GM19023 (cell line): ENCODE measurements at regions not wholly inside any gene's neighbourhood (a gene's known extent, or its start where the extent isn't known, plus 50 kb on each side); places are given as distances from the start of the nearest gene placed in this dataset.

Source experiments
- ATAC-seq: cut with Tn5 transposase; IDR thresholded peaks from one replicate; pipeline ENCODE4 v1.9.1; 2021; ENCODE audit warnings: mild to moderate bottlenecking, moderate library complexity; ENCODE audit not compliant: unreplicated experiment

DNA sequence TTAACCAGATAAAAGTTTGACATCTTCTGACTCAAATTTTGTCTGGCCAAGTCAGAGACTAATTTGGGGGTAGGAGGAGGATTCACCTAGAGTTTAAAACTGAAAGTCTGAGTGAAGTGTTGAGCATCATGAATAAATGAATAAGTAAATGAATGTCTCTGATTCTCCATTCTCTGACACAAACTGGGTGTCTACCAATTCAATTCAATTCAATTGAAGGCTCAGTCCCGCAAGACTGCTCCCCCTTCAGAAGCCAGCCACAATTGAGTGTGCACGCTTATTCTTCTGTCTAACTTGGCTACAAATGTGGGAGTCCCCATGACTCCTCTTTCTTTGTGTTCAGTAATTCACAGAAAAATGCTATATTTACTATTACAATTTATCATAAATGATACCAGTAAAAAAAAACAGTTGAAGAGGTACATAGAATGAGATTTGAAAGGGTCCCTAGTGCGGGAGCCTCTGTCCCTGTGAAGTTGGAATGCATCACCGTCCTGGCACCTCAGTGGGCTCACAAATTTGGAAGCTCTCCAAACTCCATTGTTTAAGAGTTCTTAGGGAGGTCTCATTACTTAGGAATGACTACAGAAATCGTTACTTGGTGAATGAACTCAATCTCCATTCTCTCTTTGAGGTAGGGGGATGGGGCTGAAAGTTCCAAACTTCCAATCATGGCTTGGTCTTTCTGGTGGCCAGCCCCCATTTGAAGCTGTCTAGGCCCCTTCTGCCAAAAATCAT lies 243.7 kb upstream of the PHYHIPL start:
- no peak for ATAC-seq

DNA sequence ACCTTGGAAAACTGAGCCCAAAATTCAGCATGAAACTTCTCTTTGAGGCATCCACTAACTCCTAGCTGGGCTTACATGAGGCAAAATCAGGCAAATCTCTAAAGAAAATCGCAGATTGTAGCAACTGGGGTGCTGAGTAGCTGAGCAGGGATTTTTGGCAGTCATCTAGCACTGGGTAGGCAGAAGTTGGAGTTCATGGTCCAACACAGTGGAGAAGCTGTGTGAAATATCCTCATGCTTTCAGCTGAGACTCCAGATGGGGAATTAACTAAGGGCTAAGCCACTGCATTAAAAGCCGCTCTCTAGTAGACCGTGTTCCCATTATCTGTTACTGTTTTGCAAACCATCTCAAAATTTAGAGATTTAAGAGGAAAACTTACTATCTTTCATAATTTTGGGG lies 240.1 kb upstream of the PHYHIPL start:
- no peak for ATAC-seq

DNA sequence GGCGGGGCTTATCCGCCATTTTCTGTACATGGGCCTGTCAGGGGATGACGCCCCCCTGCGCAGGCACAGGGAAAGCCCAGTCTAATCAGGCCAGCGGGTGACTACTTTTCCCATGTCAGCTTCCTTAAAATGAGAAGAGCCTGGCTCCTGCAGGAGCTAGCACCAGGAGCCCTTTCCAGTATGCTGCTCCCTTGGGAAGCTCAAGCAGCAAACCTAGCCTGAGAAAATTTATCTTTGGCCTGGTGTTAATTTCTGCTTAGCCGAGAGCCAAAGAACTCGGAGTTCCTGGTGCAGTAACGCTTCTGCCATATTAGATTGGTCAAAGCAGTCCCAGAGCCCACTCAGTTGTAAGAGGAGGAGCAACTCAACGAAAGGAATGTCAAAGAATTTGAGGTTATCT lies 239.0 kb upstream of the PHYHIPL start:
- ATAC-seq: no peak

DNA sequence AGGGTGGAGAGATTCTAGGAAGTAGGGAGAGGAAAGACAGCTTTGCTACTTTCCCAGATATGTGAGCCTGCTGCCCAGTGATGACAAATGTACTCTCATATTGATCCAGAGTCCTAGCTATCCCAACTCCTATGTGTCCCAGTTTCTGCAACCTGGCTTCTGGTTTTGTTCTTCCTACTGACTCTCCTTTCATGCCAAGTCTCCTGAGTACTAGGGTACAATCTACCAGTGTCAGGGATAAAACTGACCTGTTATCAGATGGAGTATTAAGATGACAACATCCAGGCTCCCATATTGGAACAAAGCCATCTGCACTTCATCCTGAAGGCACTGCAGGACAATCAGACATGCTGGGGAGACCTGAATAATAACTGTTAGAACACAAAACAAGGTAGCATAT lies 233.7 kb upstream of the PHYHIPL start:
- ATAC-seq: no peak

DNA sequence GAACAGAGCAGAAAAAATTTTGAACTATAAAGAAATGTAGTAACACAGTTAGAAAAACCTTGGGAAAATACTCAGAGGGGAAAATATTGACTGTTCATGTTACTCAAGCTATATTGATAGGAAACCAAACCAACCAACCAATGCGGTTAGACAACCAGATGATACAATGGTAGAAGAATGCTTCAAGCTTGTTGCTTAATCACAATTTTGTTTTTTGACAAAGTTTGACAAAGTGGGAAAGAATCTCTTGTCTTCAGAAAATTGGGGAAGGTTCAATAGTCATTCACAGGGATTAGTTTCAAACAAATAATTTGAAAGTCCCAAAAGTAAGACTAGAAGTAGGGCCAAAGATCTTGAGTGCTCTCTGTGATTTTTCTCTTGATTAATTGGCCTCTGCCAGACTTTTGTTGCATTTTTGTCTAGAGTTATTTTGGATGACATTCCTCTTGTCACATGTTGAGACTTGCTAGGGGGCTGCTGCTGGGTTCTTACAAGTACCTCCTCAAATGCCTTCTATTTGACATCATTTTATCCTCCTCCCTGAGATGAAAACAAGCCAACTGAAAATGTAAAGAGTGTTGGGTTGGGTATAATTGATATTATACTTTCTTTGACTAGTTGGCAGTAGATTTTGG lies 233.1 kb upstream of the PHYHIPL start:
- no peak for ATAC-seq

DNA sequence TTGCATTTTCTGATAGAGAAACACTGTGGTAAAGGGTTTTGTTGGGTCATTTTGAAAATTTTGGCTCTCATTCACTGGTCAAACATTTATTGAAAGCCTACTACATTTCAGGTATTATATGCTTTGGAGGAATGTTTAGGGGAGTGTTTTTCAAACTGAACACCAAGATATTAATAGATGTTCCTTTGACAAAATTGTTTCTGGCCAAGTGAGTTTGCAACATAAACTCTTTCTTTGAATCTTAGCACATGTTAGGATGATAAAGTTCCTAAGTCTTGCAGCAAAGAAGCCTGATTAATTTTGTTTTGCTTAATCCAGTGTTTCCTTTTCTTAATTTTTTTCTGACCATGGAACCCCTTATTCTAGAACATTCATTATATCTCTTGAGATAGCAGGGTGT lies 232.5 kb upstream of the PHYHIPL start:
- no peak for ATAC-seq

DNA sequence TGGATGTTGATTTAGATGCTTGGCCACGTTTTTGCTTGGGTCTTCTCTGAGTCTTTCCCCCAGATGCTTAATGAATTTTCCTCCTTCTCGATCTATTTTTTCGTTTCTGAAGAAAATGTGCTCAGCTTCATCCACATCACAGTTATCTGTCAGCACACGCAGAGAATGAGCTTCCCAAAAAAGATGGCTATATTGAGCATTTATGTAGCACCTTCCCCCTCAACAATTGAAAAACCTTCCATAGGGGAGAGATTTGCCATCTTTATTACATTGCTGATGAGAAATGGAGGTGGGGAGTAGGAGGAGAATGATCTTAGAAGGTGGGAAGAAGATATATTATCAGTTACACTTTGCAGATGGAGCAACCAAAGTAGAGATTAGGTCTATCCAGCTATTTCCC lies 228.1 kb upstream of the PHYHIPL start:
- ATAC-seq: no peak

DNA sequence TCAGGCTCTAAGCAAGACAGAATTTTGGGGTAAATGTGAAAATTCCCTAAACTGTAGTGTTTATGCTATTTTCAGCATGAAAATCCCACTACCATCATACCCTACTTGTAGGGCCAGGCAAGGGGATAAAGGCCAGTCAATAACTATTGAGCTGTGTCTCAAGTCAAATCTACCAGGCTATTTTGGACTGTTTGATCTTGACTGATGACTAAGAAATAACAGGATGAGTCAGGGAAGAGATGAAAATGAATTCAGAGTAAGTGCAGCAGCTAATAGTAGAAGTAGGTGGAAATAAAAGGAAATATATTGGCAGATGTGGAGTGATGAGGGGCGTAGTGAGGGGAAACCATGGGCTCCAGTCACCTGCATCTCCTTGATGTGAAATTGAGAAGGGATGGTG lies 225.8 kb upstream of the PHYHIPL start:
- no peak for ATAC-seq

DNA sequence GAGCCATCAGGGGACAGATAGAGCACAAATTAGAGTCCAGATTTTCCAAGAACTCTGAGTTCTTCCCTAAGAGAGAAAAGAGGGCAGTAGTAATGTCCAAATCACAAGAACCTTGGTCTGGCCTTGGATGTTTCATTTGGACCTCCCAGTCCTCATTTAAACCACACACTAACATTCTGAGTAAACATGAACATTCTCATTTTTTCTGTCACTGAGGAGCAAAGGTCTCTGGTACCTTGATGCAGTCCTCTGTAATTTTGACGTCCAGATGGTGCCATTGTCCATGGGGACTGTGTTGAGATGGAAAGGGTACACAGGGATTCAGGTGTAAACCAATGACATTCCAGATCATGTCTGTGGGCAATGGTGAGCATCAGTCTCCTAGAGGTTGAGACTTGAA lies 225.4 kb upstream of the PHYHIPL start:
- ATAC-seq: no peak

DNA sequence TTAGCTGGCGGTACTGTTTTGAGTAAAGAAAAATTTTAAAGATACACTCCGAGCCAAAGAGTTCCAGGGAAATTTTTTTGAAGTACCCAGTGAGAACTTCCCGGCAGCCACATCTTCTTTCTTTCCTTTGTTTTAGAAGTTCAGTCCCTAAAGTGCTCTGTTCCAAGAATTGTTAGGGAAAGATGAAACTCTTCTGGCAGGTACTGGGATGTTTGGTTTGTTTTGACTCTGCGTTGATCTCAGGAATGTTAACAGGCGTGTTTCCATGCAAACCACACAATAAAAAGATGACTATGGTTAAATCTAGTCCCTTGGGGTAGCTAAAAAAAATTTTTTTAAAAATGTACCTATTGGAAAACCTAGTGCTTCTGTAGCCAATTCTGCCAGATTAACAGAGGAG lies 224.7 kb upstream of the PHYHIPL start:
- no peak for ATAC-seq

DNA sequence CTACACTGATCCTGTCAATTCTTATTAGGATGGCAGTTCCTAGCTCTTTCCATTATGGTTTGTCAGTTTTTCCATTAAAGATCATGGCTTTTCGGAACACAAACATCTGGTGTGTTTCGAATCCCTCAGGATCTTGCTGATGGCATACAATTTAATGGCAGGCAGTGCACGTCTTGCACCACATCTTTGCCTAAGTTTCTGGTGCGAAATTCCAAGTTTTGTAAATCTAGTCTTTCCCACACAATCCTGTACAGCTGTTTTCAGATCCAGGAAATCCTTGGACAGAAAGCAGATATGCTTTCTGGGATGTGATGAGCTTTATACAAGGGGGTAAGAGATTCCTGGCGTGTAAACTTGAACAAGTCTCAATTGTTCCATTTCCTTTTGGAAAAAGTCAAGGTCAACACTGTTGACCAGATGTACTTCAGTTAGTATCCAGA lies 224.3 kb upstream of the PHYHIPL start:
- no peak for ATAC-seq

DNA sequence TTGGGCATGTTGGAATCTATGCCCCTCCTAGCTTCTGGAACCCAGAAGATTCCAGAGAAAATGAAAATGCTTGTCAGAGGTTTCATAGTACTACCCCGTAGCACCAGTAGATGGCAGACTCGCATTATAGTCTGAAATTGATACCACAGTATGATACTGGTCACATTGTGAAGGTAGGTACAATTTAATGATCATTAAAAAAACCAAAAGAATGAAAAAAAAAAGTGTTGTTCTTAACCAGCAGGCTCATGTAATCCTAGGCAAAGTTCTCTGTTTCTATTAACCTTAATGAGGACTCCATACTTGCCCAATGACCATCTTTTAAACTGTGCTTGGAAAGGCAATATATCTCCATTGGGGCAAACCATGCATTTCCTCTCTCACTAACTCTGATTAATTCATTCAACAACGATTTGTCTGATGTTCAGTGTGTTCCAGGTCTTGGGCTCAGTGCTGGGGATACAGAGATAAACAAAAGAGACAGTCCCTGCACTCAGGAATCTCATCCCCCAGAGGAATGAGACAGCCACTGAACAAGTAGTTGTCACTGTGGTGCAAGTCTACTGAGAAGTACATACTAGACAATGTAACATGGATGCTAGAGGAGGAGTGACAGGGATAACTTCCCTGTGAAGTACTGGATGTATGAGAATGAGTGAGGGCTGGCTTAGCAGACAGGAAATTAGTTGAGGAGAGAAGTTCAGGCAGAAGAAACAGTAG lies 223.5 kb upstream of the PHYHIPL start:
- peak; percentile 82 for ATAC-seq

DNA sequence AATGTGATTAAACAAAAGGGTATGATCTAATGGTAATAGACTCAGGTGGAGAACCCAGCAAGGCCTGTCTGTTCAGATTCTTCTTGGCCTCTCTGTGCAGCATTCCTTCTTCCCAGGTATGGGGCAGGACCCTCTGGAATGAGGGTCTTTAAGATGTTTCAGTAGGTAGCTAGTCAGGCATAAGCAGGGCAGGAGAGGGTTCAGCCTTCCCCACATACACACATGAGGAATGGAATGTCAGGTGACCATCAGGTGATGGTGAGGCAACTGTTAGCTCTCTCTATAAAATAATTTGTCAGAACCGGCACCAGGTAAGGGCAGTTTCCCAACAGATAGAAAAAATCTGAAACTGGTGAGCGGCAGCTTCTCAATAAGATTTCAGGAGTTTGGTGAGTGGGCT lies 222.3 kb upstream of the PHYHIPL start:
- ATAC-seq: no peak

DNA sequence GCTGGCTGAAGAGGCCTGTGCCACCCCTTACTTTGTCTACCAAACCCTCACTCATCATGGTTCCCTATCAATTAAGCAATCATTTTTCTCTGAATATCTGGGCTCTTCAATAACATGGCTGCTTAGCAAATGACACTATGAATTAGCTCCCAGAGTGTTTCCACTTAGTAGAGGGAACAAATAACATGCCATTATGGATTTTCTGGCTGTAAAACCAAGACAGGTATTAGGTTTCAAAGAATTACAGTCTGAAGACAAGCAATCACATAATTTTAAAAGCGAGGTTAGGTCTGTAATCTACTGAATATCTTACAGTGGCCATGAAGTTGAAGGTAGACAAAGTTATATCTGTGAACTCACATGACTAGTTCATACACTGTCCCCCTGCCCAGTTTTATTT lies 220.8 kb upstream of the PHYHIPL start:
- no peak for ATAC-seq

DNA sequence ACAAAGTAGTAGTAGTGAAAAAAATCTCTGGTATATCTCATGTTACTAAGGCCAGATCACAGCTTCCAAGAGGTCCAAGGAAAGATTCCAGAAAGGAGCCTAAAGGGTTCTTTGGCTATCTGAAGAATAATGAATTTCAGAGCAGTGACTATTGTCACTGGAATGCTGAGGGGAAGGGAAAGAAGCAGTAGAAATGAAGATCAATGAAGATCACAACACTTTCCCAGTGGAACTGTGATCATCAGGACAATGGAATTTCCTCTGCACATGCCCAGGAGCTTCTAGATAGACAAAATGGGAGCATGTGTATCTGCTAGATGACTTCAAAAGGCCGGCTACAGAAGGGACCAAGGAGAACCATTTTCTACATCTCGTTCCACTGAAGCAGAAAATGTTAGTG lies 219.5 kb upstream of the PHYHIPL start:
- no peak for ATAC-seq

DNA sequence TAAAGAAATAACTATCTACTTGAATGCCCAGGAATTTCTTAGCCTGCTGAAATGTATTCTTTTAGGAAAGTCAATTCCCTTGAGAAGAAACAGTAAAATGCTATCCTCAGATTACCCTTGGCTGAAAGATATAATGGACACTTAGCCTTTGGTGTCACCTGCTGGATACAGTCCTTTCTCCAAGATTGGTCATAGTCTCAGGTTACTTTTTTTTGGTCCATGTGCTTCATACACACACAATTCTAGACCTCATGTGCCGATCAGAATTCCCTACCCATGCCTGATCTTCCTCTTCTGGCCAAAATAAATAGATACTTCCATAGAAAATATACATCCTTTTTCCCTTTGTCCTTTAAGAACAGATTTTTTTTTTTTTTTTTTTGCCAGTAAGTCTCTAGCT lies 218.9 kb upstream of the PHYHIPL start:
- ATAC-seq: no peak

DNA sequence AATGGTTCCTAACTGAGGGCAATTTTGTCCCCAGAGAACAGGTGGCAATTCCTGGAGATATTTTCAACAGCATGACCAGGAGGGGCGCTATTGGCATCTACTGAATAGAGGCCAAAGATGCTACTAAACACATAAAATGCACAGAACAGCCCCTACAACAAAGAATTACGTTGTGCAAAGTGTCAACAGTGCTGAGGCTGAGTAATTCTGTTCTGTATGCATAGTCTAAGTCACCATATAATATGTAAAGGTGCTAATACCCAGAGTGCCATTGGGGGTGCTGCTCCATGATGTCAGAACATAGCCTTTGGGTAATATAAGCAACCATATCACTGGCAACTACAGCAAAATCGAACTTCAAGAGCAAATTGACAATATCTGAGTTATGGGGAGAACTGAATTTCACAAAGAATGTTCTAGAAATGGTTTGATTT lies 213.3 kb upstream of the PHYHIPL start:
- ATAC-seq: no peak

DNA sequence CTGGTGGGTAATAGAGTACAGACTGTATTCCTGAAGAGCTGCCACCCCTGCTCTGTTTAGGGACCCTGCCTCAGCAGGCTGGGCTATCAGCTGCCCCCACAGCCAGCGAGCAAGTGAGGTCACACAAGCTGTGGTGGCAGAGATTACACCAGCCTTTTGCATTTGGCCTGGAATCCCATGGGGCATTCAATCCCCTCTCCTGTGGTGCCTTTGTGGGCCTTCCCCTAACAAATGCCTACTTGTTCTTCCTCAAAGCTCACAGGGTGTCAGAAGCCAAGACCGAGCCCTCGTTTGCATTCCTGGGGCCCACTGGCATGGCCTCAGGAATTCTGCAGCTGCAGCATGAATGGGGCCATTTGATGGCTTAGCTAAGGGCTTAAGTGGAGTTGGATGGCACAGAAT lies 212.7 kb upstream of the PHYHIPL start:
- no peak for ATAC-seq

DNA sequence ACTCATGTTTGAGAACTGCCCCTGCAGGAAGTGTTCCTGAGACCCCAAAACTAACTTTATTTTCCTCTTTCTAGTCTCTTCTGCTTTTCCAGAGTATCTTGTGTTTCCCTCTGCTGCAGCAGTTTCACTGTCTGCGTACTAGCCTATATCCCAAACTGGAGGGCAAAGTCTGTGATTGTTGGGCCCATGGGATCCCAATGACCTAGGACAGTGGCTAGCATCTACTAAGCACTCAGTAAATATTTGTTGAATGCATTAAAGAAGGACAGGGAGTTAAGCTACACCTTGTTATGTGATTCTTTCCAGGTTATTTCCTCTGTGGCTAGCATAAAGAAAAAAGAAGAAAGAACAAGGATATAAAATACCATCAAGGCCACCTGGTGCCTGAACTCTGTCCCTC lies 210.6 kb upstream of the PHYHIPL start:
- no peak for ATAC-seq

DNA sequence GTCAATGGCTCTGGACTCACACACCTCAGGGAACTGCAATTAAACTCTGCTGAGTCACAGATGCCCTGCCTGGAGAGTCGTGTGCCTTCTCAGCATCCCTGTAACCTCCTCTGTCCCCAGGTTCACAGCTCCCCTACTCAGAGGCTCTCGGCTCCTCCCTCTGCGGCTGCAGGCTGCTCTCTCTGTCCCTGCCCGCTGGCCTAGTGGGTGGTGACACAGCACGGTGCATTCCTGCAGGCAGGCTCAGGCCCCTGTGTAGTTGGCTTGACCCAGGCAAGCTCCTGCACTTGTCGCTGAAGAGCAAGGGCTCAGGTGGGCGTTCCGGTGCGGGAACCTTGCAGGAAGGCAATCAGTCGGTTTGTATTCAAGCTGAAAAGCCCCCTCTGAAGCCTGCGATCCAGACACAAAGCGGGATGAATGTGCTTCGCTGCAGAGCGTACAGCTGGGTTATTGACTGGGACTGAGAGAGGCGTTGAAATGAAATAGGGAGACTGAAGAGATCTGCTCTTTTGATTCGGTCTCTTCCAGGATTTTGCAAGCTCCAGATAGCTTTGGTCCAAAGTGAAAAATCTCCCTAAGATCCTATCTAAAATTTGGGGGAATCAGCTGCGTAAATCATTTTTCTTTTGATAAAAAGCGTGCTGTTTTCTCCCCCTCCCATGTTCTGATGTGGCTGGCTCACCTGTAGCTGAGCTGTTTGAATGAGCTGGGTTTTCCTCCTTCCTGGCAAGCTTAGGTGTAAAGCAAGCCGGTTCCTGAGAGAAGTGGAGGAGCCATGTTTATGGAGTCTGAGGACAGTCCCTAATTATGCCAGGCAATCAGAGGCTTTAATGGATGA lies 208.7 kb upstream of the PHYHIPL start:
- ATAC-seq: peak; percentile 79

DNA sequence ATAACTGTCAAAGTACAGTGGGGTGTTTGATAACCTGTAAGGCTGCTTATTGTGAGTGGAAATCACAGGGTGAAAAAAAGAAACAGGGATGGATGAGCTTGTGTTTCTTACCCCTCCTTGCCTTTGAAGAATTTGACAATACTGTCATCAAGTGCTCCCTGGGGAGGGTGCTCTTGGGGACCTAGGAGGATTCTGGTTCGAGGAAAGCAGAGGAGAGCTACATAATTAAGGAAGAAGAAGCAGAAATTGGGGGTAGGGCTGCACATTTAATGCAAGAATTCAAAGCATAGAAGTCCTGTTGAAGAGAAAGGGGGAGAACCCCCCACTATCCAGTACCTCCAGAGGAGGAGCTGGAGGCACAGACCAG lies 208.1 kb upstream of the PHYHIPL start:
- no peak for ATAC-seq
